ENCODE measurements at regions not wholly inside any gene's neighbourhood (a gene's known extent, or its start where the extent isn't known, plus 50 kb on each side); places are given as distances from the start of the nearest gene placed in this dataset.

GRCh38 chr2:13650586-13651180 is 933.9 kb downstream of the TRIB2 start:
- TF ChIP-seq YY1 (IDR thresholded peaks at IDR 0.05; ENCODE audit: insufficient read depth, insufficient read length) (no peak), ZNF274 (IDR thresholded peaks at IDR 0.05; ENCODE audit: low read depth, low read length) (no peak), SUZ12 (IDR thresholded peaks at IDR 0.05; ENCODE audit: extremely low read depth, insufficient read depth, insufficient read length) (no peak)

Measured in NT2/D1 (cell line).